Peyer's patch (tissue), 4 donors: ENCODE measurements at regions not wholly inside any gene's neighbourhood (a gene's known extent, or its start where the extent isn't known, plus 50 kb on each side); places are given as distances from the start of the nearest gene placed in this dataset.

Source experiments
- CTCF ChIP-seq, 6 experiments: fragments of 450-650 bp in 4 of 6; fragments of 200-600 bp in 2 of 6; sonication (generic) in 1 of 6; IDR thresholded peaks; one replicate each; pipeline ENCODE4 v1.5.1; 2017 to 2019; ENCODE audit warnings: antibody characterized with exemption in 6 of 6, mild to moderate bottlenecking in 3 of 6, moderate library complexity in 1 of 6
- POLR2A ChIP-seq, 2 donors: fragments of 450-650 bp; IDR thresholded peaks; one replicate each; pipeline ENCODE4 v1.5.1; 2017; ENCODE audit warnings: antibody characterized with exemption in 2 of 2, mild to moderate bottlenecking in 2 of 2, moderate library complexity in 2 of 2

DNA sequence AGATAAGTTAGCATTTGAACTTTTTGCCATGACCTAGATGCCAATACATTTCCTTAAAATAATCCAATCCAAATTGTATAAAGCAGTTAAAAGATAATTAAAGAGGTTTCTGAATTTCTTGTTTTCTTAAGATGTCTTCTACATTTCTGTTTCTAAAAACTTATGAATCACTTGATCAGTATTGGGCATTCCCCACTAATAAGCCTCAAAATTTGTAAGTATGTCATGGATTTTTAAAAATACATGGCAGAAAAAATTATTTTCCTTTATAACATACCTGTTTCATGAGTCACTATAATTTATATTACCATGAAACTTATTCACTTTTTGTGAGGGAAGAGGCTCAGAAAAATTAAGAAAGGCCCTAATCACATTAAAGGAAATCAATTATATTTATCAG lies 90.3 kb upstream of the TFPI start:
- TF ChIP-seq POLR2A (IDR thresholded peaks at IDR 0.05) (no peak), CTCF (IDR thresholded peaks at IDR 0.05) (no peak)
